Activated naive CD8-positive, alpha-beta T cell treated with anti-CD3 and anti-CD28 coated beads for 36 hours (primary cell): ENCODE measurements at regions not wholly inside any gene's neighbourhood (a gene's known extent, or its start where the extent isn't known, plus 50 kb on each side); places are given as distances from the start of the nearest gene placed in this dataset.

ENCODE experiments used
- DNase-seq: peaks from one replicate; pipeline ENCODE4 v3.0.0; 2021
- H3K27ac Mint-ChIP-seq: one replicate; pipeline ENCODE4 v1.8.0; 2022; ENCODE audit warnings: mild to moderate bottlenecking, moderate library complexity, mixed read lengths
- H3K27me3 Mint-ChIP-seq: one replicate; pipeline ENCODE4 v1.8.0; 2022; ENCODE audit warnings: mild to moderate bottlenecking, mixed read lengths
- H3K36me3 Mint-ChIP-seq: one replicate; pipeline ENCODE4 v1.8.0; 2021; ENCODE audit warnings: mild to moderate bottlenecking, mixed read lengths
- H3K4me1 Mint-ChIP-seq: one replicate; pipeline ENCODE4 v1.8.0; 2021; ENCODE audit warnings: mixed read lengths
- H3K4me3 Mint-ChIP-seq: one replicate; pipeline ENCODE4 v1.8.0; 2022; ENCODE audit warnings: mild to moderate bottlenecking, moderate library complexity, mixed read lengths
- H3K9me3 Mint-ChIP-seq: one replicate; pipeline ENCODE4 v1.8.0; 2022; ENCODE audit warnings: mixed read lengths

DNA sequence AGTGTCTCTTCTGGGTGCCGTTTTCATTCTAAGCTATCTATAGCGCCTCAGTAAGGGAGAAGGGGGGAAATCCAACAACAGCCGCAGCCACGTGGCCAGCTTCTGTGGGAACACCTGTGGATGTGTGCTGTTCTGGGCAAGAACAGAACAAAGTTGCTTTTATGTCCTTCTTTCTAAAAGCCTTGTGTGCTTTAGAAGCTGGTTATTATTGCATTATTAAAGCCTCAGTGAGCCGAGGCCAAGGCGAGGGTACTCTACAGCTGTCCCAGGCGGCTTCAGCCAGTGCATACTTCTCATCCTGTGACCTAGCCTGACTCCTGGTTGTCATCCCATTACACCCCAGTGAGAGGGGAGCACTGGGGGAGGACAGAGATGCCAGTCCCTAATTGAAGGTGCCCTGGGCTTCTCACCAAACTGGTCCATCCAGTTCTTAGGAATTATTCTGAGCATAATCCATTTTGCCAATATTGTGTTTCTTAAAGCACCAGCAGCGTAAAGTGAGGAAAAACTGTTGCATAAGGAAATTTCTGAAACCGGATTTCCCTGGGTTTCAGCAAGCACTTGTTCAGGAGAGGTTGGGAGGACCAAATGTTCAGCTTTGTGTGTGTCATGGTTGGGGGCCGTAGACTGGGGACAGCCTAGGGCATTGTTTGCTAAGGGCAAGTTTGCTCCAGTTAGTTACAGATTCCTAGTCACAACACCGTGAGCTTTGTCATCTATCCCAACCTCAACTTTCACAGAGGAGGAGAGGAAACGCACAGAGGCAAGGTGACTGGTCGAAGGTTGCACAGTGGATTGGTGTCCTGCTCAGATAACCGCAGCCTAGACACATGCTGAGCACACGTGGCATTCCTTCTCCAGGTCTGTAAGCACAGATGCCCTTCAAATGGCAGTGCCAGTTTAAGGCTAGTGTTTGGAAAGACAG, 61.0 kb upstream of the ATP1A1 start:
- peaks cover 14% of the 10 kb centered on the region for H3K4me1 Mint-ChIP-seq
- H3K27me3 Mint-ChIP-seq, result no peaks in the 10 kb centered on the region
- H3K4me3 Mint-ChIP-seq, result no peak overlapping the region
- no peak overlapping the region for H3K27ac Mint-ChIP-seq
- no peak for DNase-seq
- no peaks in the 10 kb centered on the region for H3K9me3 Mint-ChIP-seq
- no peaks in the 10 kb centered on the region for H3K36me3 Mint-ChIP-seq

DNA sequence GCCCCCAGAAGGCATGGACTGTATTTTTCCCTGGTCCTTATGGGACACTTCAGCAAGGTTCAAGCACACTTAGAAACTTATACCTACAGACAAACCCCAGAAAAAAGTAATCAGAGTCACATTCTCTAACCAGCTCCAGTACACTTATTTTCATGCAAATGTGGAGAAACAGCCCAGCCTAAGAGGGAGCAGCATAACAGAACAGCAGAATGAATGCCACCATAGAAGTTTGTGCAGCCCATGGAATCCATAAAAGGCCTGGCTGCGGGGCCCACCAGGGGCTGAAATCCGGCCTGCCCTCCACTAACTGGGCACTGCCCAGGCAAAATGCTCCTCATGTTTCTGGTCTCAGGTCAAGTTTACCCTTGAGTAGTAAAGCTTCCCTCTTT, 60.4 kb upstream of the ATP1A1 start:
- H3K9me3 Mint-ChIP-seq, result no peaks in the 10 kb centered on the region
- DNase-seq, result no peak
- no peak overlapping the region for H3K27ac Mint-ChIP-seq
- H3K36me3 Mint-ChIP-seq, result no peaks in the 10 kb centered on the region
- H3K27me3 Mint-ChIP-seq, result no peaks in the 10 kb centered on the region
- H3K4me3 Mint-ChIP-seq, result no peak overlapping the region
- peaks cover 16% of the 10 kb centered on the region for H3K4me1 Mint-ChIP-seq

DNA sequence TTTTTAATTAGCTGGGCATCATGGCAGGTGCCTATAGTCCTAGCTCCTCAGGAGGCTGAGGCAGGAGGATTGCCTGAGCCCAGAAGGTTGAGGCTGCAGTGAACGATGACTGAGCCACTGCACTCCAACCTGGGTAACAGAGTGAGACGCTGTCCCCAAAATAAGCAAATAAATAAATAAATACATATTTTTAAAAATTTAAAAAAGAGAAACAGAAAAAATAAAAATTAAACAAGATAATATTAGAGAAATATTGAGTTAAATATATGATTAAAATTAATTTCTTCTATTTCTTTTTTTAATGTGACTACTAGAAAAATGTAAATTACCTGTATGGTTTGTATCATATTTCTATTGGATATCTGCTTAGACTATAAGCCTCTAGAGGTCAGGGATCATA, 59.3 kb upstream of the ATP1A1 start:
- no peak overlapping the region for H3K4me3 Mint-ChIP-seq
- no peaks in the 10 kb centered on the region for H3K36me3 Mint-ChIP-seq
- peaks cover 16% of the 10 kb centered on the region for H3K4me1 Mint-ChIP-seq
- H3K9me3 Mint-ChIP-seq, result no peaks in the 10 kb centered on the region
- no peak for DNase-seq
- H3K27ac Mint-ChIP-seq, result no peak overlapping the region
- no peaks in the 10 kb centered on the region for H3K27me3 Mint-ChIP-seq

DNA sequence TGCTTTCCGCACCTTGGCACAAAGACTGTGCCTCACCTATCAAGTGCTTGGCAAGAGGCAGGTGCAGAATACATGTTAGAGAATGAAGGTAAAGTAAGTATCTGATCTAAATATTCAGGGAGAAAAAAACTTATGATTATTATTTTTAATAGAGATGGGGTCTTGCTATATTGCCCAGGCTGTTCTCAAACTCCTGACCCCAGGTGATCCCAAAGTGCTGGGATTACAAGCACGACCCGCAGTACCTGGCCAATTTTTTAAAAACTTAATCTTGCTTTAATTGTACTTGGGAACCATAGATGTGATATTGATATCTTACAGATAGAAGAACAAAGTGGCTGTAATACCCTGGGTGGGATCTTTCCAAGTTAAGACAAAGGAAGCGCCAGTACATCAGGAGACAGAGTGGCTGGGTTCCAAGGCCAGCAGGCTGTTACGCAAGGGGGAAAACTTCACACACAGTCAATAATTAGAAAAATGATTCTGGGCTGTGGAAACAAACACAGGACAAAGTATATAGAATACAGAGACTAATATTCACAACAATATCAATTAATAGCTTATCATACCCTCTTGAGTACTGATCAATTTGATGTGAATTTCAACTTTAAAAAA, 58.6 kb upstream of the ATP1A1 start:
- Mint-ChIP-seq H3K9me3 (no peaks in the 10 kb centered on the region), H3K36me3 (no peaks in the 10 kb centered on the region), H3K4me1 (peaks cover 16% of the 10 kb centered on the region), H3K4me3 (no peak overlapping the region), H3K27ac (no peak overlapping the region), H3K27me3 (no peaks in the 10 kb centered on the region)
- DNase-seq, result no peak

DNA sequence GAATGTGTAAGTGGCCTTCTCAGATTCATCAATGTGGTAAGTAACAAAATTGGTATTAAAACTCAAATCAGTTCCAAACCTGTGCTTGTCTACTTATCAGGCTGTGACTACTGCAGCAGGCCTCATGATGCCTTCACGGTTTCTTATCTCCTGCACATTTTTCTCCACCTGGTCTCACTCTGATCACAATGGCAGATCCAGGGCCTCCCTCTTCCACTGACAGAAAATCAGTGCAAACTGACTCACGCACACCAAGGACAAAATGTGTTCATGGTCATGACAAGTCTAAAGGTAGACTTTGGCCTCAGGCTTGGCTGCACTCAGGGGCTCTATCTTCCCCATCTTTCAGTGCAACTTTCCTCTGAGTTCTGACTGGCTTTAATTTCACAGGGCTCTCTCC, 56.7 kb upstream of the ATP1A1 start:
- DNase-seq, result no peak
- Mint-ChIP-seq H3K4me3 (no peak overlapping the region), H3K9me3 (no peaks in the 10 kb centered on the region)

DNA sequence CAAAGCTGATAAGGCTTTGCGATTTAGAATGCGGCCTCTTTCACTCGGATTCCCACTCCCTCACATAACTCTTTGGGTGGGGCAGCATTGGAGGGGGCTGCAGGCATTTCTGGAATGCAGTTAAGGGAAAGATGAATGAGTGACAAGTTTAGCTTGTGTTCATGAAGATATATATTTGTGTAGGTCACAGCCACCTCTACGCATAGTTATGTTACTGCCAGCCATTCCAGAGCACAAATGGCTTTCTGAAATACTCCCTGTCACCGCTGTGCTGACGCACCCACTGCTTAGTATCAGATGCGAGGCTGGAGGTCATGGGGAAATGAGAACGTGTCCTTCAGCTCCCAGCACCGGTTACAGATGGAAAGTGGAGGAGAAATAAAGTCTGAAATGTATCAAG, 54.1 kb upstream of the ATP1A1 start:
- Mint-ChIP-seq H3K27me3 (no peaks in the 10 kb centered on the region), H3K36me3 (no peaks in the 10 kb centered on the region), H3K4me3 (no peak overlapping the region), H3K27ac (no peak overlapping the region), H3K4me1 (peaks cover 31% of the 10 kb centered on the region), H3K9me3 (no peaks in the 10 kb centered on the region)
- no peak for DNase-seq

More for the DNA sequence above, 56.7 kb upstream of the ATP1A1 start:
- Mint-ChIP-seq H3K27me3 (no peaks in the 10 kb centered on the region), H3K4me1 (peaks cover 17% of the 10 kb centered on the region), H3K36me3 (no peaks in the 10 kb centered on the region), H3K27ac (no peak overlapping the region)

DNA sequence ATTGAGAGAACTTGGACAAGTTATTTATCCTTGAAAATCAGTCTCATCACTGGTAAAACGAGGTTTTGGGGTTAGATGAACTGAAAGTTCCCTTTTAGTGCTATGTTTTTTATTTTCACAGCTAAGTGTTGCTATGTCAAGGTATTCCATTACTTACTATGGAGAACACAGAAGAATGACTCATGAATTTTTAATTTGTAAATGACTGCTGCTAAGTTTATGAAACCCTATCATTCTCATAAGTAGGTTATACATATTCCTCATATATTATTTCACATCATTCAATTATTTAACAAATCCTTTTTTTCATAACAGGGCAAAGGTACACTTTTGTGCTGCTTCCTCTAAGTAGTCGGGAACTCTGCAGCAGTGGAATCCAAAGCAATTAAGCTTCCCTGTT, 52.2 kb upstream of the ATP1A1 start:
- DNase-seq, result no peak
- Mint-ChIP-seq H3K27me3 (no peaks in the 10 kb centered on the region), H3K4me1 (peaks cover 48% of the 10 kb centered on the region), H3K4me3 (no peak overlapping the region), H3K9me3 (no peaks in the 10 kb centered on the region), H3K27ac (no peak overlapping the region), H3K36me3 (no peaks in the 10 kb centered on the region)

DNA sequence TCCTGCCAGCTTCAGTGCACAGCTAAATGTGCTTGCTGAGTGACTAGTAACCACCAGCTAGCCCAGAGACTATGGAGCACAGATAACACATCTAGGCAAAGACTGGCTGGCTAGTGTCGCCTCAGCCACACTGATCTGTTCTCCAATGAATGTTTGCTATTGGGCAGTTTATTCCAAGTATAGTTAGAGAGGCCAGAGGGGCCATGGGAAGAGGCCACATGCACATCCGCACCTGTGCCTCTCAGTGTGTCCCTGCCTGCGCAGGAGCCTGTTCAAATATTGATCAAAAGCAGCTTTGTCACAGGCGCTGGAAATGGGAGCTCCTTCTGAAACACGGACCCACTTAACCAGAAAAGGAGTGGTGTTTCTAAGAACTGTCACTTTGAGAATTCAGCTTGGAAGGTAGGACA, 51.3 kb upstream of the ATP1A1 start:
- H3K27ac Mint-ChIP-seq, result peak overlapping the region; percentile 21
- no peak for DNase-seq
- H3K4me3 Mint-ChIP-seq, result no peak overlapping the region

DNA sequence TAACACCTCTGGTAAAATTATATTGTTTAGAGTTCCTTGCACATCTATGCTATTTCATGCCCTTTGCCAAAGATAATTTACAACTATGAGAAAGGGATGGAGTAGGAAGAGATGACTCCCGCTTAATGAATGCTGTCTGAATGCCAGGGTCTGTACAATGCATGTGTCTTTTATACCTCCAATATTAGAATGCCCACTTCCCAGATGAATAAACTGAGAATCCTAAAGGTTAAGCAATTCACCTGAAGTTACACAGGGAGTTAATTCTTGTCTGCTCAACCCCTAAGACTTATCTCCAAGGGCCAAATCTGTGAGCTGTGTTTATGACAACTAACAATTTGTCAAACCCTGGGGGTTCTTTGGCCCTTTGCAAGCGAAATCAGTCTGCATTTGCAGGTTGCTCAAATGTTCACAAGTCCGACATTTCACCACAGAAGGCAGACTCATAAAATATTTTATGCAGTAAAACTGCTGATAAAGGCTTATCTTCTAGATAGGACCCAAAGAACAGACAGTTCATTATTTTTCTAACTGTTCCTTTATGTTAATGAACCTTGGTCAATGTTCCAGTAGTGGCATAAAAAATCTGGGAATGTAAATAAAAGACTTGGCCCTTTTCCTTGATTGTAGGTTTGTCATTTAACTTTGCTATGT, 50.2 kb upstream of the ATP1A1 start:
- H3K27ac Mint-ChIP-seq, result no peak overlapping the region
- H3K4me3 Mint-ChIP-seq, result no peak overlapping the region
- no peak for DNase-seq
- no peaks in the 10 kb centered on the region for H3K36me3 Mint-ChIP-seq
- H3K27me3 Mint-ChIP-seq, result no peaks in the 10 kb centered on the region
- H3K4me1 Mint-ChIP-seq, result peaks cover 61% of the 10 kb centered on the region
- no peaks in the 10 kb centered on the region for H3K9me3 Mint-ChIP-seq

More for the DNA sequence above, 51.3 kb upstream of the ATP1A1 start:
- Mint-ChIP-seq H3K27me3 (no peaks in the 10 kb centered on the region), H3K9me3 (no peaks in the 10 kb centered on the region), H3K4me1 (peaks cover 56% of the 10 kb centered on the region), H3K36me3 (no peaks in the 10 kb centered on the region)
